GM23338 (cell line): ENCODE measurements at regions not wholly inside any gene's neighbourhood (a gene's known extent, or its start where the extent isn't known, plus 50 kb on each side); places are given as distances from the start of the nearest gene placed in this dataset.

Source experiments
- CREB1 ChIP-seq: fragments of 250-450 bp; sonication (Bioruptor Pico); IDR thresholded peaks from 2 replicates; pipeline ENCODE4 v1.5.0; 2020; ENCODE audit warnings: low read depth, mild to moderate bottlenecking, moderate library complexity
- EZH2 ChIP-seq: fragments of 200-600 bp; sonication (generic); IDR thresholded peaks from one replicate; pipeline ENCODE4 v1.8.0; 2017; ENCODE audit warnings: antibody characterized with exemption, mild to moderate bottlenecking, low read depth; ENCODE audit not compliant: unreplicated experiment
- POLR2AphosphoS5 ChIP-seq: IDR thresholded peaks from 2 replicates; pipeline ENCODE4 v1.6.1; 2016; ENCODE audit warnings: antibody characterized with exemption, low read depth
- TF ChIP-seq, protein P1 (sequence below): IDR thresholded peaks from 2 replicates; pipeline ENCODE4 v1.6.1; 2016; ENCODE audit warnings: antibody characterized with exemption
- TF ChIP-seq, protein P2 (sequence below), 2 experiments: fragments of 200-600 bp in 1 of 2; sonication (generic) in 1 of 2; conservative IDR thresholded peaks; 2 replicates each; pipeline versions ENCODE4 v1.5.1 to v1.6.1; 2016 to 2017; ENCODE audit warnings: antibody characterized with exemption in 2 of 2, low read depth in 2 of 2, mild to moderate bottlenecking in 2 of 2, moderate library complexity in 1 of 2

DNA sequence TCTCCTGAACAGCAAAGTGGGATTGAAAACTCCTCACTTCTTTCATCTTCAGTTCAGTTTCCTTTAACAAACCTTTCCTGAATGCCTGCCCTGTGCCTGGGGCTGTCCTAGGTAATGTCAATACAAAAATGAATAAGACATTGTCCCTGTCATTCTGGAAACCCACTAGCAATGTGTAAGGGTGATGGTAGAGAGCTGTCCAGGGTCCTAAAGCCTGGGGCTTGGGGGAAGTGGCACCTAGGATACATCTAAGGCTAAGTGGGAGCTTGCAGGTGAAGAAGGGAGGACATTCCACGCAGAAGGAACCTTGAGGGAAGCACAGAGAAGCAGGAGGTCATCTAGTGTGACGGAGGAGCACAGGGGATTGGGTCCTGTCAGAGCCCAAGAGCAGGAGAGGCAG, 212.7 kb upstream of the PPP2R3A start:
- TF ChIP-seq, protein P1, sequence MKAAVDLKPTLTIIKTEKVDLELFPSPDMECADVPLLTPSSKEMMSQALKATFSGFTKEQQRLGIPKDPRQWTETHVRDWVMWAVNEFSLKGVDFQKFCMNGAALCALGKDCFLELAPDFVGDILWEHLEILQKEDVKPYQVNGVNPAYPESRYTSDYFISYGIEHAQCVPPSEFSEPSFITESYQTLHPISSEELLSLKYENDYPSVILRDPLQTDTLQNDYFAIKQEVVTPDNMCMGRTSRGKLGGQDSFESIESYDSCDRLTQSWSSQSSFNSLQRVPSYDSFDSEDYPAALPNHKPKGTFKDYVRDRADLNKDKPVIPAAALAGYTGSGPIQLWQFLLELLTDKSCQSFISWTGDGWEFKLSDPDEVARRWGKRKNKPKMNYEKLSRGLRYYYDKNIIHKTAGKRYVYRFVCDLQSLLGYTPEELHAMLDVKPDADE, result no peak
- TF ChIP-seq, protein P2, sequence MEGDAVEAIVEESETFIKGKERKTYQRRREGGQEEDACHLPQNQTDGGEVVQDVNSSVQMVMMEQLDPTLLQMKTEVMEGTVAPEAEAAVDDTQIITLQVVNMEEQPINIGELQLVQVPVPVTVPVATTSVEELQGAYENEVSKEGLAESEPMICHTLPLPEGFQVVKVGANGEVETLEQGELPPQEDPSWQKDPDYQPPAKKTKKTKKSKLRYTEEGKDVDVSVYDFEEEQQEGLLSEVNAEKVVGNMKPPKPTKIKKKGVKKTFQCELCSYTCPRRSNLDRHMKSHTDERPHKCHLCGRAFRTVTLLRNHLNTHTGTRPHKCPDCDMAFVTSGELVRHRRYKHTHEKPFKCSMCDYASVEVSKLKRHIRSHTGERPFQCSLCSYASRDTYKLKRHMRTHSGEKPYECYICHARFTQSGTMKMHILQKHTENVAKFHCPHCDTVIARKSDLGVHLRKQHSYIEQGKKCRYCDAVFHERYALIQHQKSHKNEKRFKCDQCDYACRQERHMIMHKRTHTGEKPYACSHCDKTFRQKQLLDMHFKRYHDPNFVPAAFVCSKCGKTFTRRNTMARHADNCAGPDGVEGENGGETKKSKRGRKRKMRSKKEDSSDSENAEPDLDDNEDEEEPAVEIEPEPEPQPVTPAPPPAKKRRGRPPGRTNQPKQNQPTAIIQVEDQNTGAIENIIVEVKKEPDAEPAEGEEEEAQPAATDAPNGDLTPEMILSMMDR (conservative IDR thresholded peaks at IDR 0.05; ENCODE audit: low read depth in 2 of 2), result no peak
- no peak for TF ChIP-seq POLR2AphosphoS5
- TF ChIP-seq EZH2, result no peak
- no peak for TF ChIP-seq CREB1
